Activated CD4-positive, alpha-beta T cell treated with anti-CD3 and anti-CD28 coated beads, Interleukin-2, amount 10 ng/mL, durations not matched to agents 24 days and 14 days (primary cell): ENCODE measurements at regions not wholly inside any gene's neighbourhood (a gene's known extent, or its start where the extent isn't known, plus 50 kb on each side); places are given as distances from the start of the nearest gene placed in this dataset.
"Not testable (repeated sequence)": the region's sequence is repeated elsewhere in the genome, so short reads cannot be mapped to it uniquely, and the experiment has no call there.

Experiments used
- DNase-seq: peaks from one replicate; pipeline ENCODE4 v3.0.0; 2022
- H3K27ac Mint-ChIP-seq: one replicate; pipeline ENCODE4 v1.8.0; 2022; ENCODE audit warnings: mild to moderate bottlenecking, mixed read lengths
- H3K27me3 Mint-ChIP-seq: one replicate; pipeline ENCODE4 v1.8.0; 2022; ENCODE audit warnings: mixed read lengths
- H3K36me3 Mint-ChIP-seq: one replicate; pipeline ENCODE4 v1.8.0; 2022; ENCODE audit warnings: low read depth, mild to moderate bottlenecking, mixed read lengths
- H3K4me1 Mint-ChIP-seq: one replicate; pipeline ENCODE4 v1.8.0; 2021; ENCODE audit warnings: mixed read lengths
- H3K4me3 Mint-ChIP-seq: one replicate; pipeline ENCODE4 v1.8.0; 2022; ENCODE audit warnings: mild to moderate bottlenecking, moderate library complexity, mixed read lengths
- H3K9me3 Mint-ChIP-seq: one replicate; pipeline ENCODE4 v1.8.0; 2021; ENCODE audit warnings: mixed read lengths
- intact Hi-C: fragments of 100-400 bp; cut with micrococcal nuclease; formaldehyde crosslinking; loops from one replicate; pipeline ENCODE4 v1.15.1; 2023

GRCh38 chr13:111625526-111626315, 305.3 kb downstream of the TEX29 start:
- H3K4me1 Mint-ChIP-seq = no peaks in the 10 kb centered on the region
- DNase-seq = no peak
- H3K4me3 Mint-ChIP-seq = no peak overlapping the region
- intact Hi-C loops = no loop called here
- no peak overlapping the region for H3K27ac Mint-ChIP-seq
- no peaks in the 10 kb centered on the region for H3K36me3 Mint-ChIP-seq
- no peaks in the 10 kb centered on the region for H3K9me3 Mint-ChIP-seq
- no peaks in the 10 kb centered on the region for H3K27me3 Mint-ChIP-seq

GRCh38 chr13:111626371-111627305, 306.2 kb downstream of the TEX29 start:
- Mint-ChIP-seq H3K9me3 (no peaks in the 10 kb centered on the region), H3K36me3 (no peaks in the 10 kb centered on the region), H3K4me3 (no peak overlapping the region), H3K27ac (no peak overlapping the region), H3K27me3 (no peaks in the 10 kb centered on the region), H3K4me1 (no peaks in the 10 kb centered on the region)
- DNase-seq = no peak
- intact Hi-C loops = no loop called here

GRCh38 chr13:111627596-111627995, 307.2 kb downstream of the TEX29 start:
- intact Hi-C loops = no loop called here
- Mint-ChIP-seq H3K27me3 (no peaks in the 10 kb centered on the region), H3K4me3 (no peak overlapping the region), H3K9me3 (no peaks in the 10 kb centered on the region), H3K4me1 (no peaks in the 10 kb centered on the region), H3K27ac (no peak overlapping the region), H3K36me3 (no peaks in the 10 kb centered on the region)
- DNase-seq = no peak

GRCh38 chr13:111629016-111629415, 308.6 kb downstream of the TEX29 start:
- no peaks in the 10 kb centered on the region for H3K27me3 Mint-ChIP-seq
- intact Hi-C loops = no loop called here

GRCh38 chr13:111629457-111629856, 309.0 kb downstream of the TEX29 start:
- no peaks in the 10 kb centered on the region for H3K27me3 Mint-ChIP-seq
- H3K9me3 Mint-ChIP-seq = no peaks in the 10 kb centered on the region
- no peaks in the 10 kb centered on the region for H3K4me1 Mint-ChIP-seq
- DNase-seq = no peak
- H3K36me3 Mint-ChIP-seq = no peaks in the 10 kb centered on the region
- intact Hi-C loops = no loop called here
- no peak overlapping the region for H3K27ac Mint-ChIP-seq
- no peak overlapping the region for H3K4me3 Mint-ChIP-seq

More at GRCh38 chr13:111629016-111629415, 308.6 kb downstream of the TEX29 start:
- H3K27ac Mint-ChIP-seq = no peak overlapping the region
- no peak overlapping the region for H3K4me3 Mint-ChIP-seq
- H3K9me3 Mint-ChIP-seq = no peaks in the 10 kb centered on the region
- DNase-seq = no peak
- H3K4me1 Mint-ChIP-seq = no peaks in the 10 kb centered on the region
- no peaks in the 10 kb centered on the region for H3K36me3 Mint-ChIP-seq

GRCh38 chr13:111629926-111630325, 309.5 kb downstream of the TEX29 start:
- DNase-seq = no peak
- no peaks in the 10 kb centered on the region for H3K4me1 Mint-ChIP-seq
- H3K4me3 Mint-ChIP-seq = no peak overlapping the region
- no peaks in the 10 kb centered on the region for H3K9me3 Mint-ChIP-seq
- no peak overlapping the region for H3K27ac Mint-ChIP-seq
- H3K36me3 Mint-ChIP-seq = no peaks in the 10 kb centered on the region
- no peaks in the 10 kb centered on the region for H3K27me3 Mint-ChIP-seq
- intact Hi-C loops = no loop called here

GRCh38 chr13:111630406-111630805, 310.0 kb downstream of the TEX29 start:
- intact Hi-C loops = no loop called here
- Mint-ChIP-seq H3K4me1 (no peaks in the 10 kb centered on the region), H3K27me3 (no peaks in the 10 kb centered on the region), H3K4me3 (no peak overlapping the region), H3K36me3 (no peaks in the 10 kb centered on the region), H3K27ac (no peak overlapping the region), H3K9me3 (no peaks in the 10 kb centered on the region)
- no peak for DNase-seq

- H3K27me3 Mint-ChIP-seq, DNase-seq, H3K27ac Mint-ChIP-seq, H3K9me3 Mint-ChIP-seq, intact Hi-C loops, H3K4me3 Mint-ChIP-seq, H3K36me3 Mint-ChIP-seq, H3K4me1 Mint-ChIP-seq: not testable (repeated sequence)
Observed at GRCh38 chr13:111631271-111631670, 310.8 kb downstream of the TEX29 start.

GRCh38 chr13:111632906-111633305, 312.5 kb downstream of the TEX29 start:
- DNase-seq = no peak
- Mint-ChIP-seq H3K36me3 (no peaks in the 10 kb centered on the region), H3K4me3 (no peak overlapping the region), H3K27ac (no peak overlapping the region), H3K9me3 (no peaks in the 10 kb centered on the region), H3K4me1 (no peaks in the 10 kb centered on the region), H3K27me3 (no peaks in the 10 kb centered on the region)
- intact Hi-C loops = no loop called here

- H3K9me3 Mint-ChIP-seq = no peaks in the 10 kb centered on the region
- H3K27ac Mint-ChIP-seq = no peak overlapping the region
- DNase-seq = no peak
- no peak overlapping the region for H3K4me3 Mint-ChIP-seq
- intact Hi-C loops = no loop called here
- no peaks in the 10 kb centered on the region for H3K36me3 Mint-ChIP-seq
- no peaks in the 10 kb centered on the region for H3K4me1 Mint-ChIP-seq
- H3K27me3 Mint-ChIP-seq = no peaks in the 10 kb centered on the region
Observed at GRCh38 chr13:111633401-111633800, 313.0 kb downstream of the TEX29 start.

- DNase-seq = no peak
- intact Hi-C loops = no loop called here
Observed at GRCh38 chr13:111634410-111634809, 314.0 kb downstream of the TEX29 start.

GRCh38 chr13:111636271-111636670, 315.8 kb downstream of the TEX29 start:
- intact Hi-C loops = no loop called here
- no peaks in the 10 kb centered on the region for H3K9me3 Mint-ChIP-seq
- H3K4me3 Mint-ChIP-seq = no peak overlapping the region
- H3K27ac Mint-ChIP-seq = no peak overlapping the region
- DNase-seq = no peak
- H3K27me3 Mint-ChIP-seq = no peaks in the 10 kb centered on the region
- H3K36me3 Mint-ChIP-seq = no peaks in the 10 kb centered on the region
- no peaks in the 10 kb centered on the region for H3K4me1 Mint-ChIP-seq

More at GRCh38 chr13:111634410-111634809, 314.0 kb downstream of the TEX29 start:
- Mint-ChIP-seq H3K4me3 (no peak overlapping the region), H3K27ac (no peak overlapping the region), H3K9me3 (no peaks in the 10 kb centered on the region), H3K27me3 (no peaks in the 10 kb centered on the region), H3K4me1 (no peaks in the 10 kb centered on the region), H3K36me3 (no peaks in the 10 kb centered on the region)

GRCh38 chr13:111636804-111637203, 316.4 kb downstream of the TEX29 start:
- Mint-ChIP-seq H3K4me1 (no peaks in the 10 kb centered on the region), H3K27ac (no peak overlapping the region), H3K36me3 (no peaks in the 10 kb centered on the region), H3K4me3 (no peak overlapping the region), H3K9me3 (no peaks in the 10 kb centered on the region), H3K27me3 (no peaks in the 10 kb centered on the region)
- intact Hi-C loops = no loop called here
- DNase-seq = no peak

- H3K27me3 Mint-ChIP-seq = no peaks in the 10 kb centered on the region
- DNase-seq = no peak
- no peaks in the 10 kb centered on the region for H3K9me3 Mint-ChIP-seq
- intact Hi-C loops = no loop called here
- H3K27ac Mint-ChIP-seq = no peak overlapping the region
- H3K4me1 Mint-ChIP-seq = no peaks in the 10 kb centered on the region
- no peak overlapping the region for H3K4me3 Mint-ChIP-seq
- H3K36me3 Mint-ChIP-seq = no peaks in the 10 kb centered on the region
Observed at GRCh38 chr13:111637365-111637764, 316.9 kb downstream of the TEX29 start.
